GM04503 (cell line): ENCODE measurements at regions not wholly inside any gene's neighbourhood (a gene's known extent, or its start where the extent isn't known, plus 50 kb on each side); places are given as distances from the start of the nearest gene placed in this dataset.

ENCODE experiments used
- DNase-seq: peaks from one replicate; pipeline ENCODE4 v3.0.0-alpha.2; 2012; ENCODE audit warnings: low read depth

- DNase-seq = no peak
These were observed 350.0 kb upstream of the POU3F1 start for GRCh38 chr1:38396606-38397005.

GRCh38 chr1:38394303-38394702 is 347.7 kb upstream of the POU3F1 start:
- no peak for DNase-seq

- no peak for DNase-seq
These were observed 346.3 kb upstream of the POU3F1 start for GRCh38 chr1:38392861-38393260.

- DNase-seq = no peak
These were observed 334.7 kb upstream of the POU3F1 start for GRCh38 chr1:38381256-38381655.

- no peak for DNase-seq
These were observed 330.0 kb upstream of the POU3F1 start for GRCh38 chr1:38376577-38376976.

GRCh38 chr1:38375035-38375434 is 328.4 kb upstream of the POU3F1 start:
- DNase-seq = no peak

- no peak for DNase-seq
These were observed 324.9 kb upstream of the POU3F1 start for GRCh38 chr1:38371505-38371844.

GRCh38 chr1:38370716-38371504 is 324.3 kb upstream of the POU3F1 start:
- DNase-seq = no peak

- no peak for DNase-seq
These were observed 318.6 kb upstream of the POU3F1 start for GRCh38 chr1:38365242-38365641.

- no peak for DNase-seq
These were observed 315.0 kb upstream of the POU3F1 start for GRCh38 chr1:38361566-38361965.

- no peak for DNase-seq
These were observed 314.2 kb upstream of the POU3F1 start for GRCh38 chr1:38360807-38361206.

GRCh38 chr1:38353956-38354355 is 307.4 kb upstream of the POU3F1 start:
- DNase-seq = no peak

GRCh38 chr1:38352869-38353268 is 306.3 kb upstream of the POU3F1 start:
- no peak for DNase-seq

GRCh38 chr1:38347446-38348175 is 301.0 kb upstream of the POU3F1 start:
- DNase-seq = no peak

- no peak for DNase-seq
These were observed 298.1 kb upstream of the POU3F1 start for GRCh38 chr1:38344716-38345115.

GRCh38 chr1:38341694-38342093 is 295.1 kb upstream of the POU3F1 start:
- no peak for DNase-seq

GRCh38 chr1:38340409-38340808 is 293.8 kb upstream of the POU3F1 start:
- no peak for DNase-seq

- DNase-seq = no peak
These were observed 291.1 kb upstream of the POU3F1 start for GRCh38 chr1:38337711-38338110.

GRCh38 chr1:38336961-38337360 is 290.4 kb upstream of the POU3F1 start:
- DNase-seq = no peak

- no peak for DNase-seq
These were observed 289.8 kb upstream of the POU3F1 start for GRCh38 chr1:38336301-38336923.

- DNase-seq = no peak
These were observed 288.5 kb upstream of the POU3F1 start for GRCh38 chr1:38334930-38335592.

GRCh38 chr1:38332649-38333310 is 286.2 kb upstream of the POU3F1 start:
- DNase-seq = no peak
